Uterus (tissue), 3 donors: ENCODE measurements at regions not wholly inside any gene's neighbourhood (a gene's known extent, or its start where the extent isn't known, plus 50 kb on each side); places are given as distances from the start of the nearest gene placed in this dataset.
A peak's percentile ranks its signal among the peaks of the same experiment; 100 is the strongest.
"Not testable (repeated sequence)": the region's sequence is repeated elsewhere in the genome, so short reads cannot be mapped to it uniquely, and the experiment has no call there.

Source experiments
- DNase-seq, 2 donors: peaks; one replicate each; pipeline ENCODE4 v3.0.0-alpha.2; 2019 to 2020
- H3K27ac ChIP-seq, 2 donors: fragments of 200-600 bp; sonication (generic); 1 replicate in 1 of 2; 2 replicates in 1 of 2; pipeline ENCODE4 v1.5.1; 2016 to 2018
- H3K27me3 ChIP-seq, 2 donors: fragments of 200-600 bp; sonication (generic); one replicate each; pipeline ENCODE4 v1.5.1; 2018 to 2019; ENCODE audit warnings: control low read depth in 1 of 2
- H3K36me3 ChIP-seq, 2 donors: fragments of 200-600 bp; sonication (generic); one replicate each; pipeline ENCODE4 v1.5.1; 2019; ENCODE audit warnings: control low read depth in 1 of 2
- H3K4me1 ChIP-seq, 2 donors: fragments of 200-600 bp; sonication (generic); one replicate each; pipeline ENCODE4 v1.5.1; 2018 to 2019; ENCODE audit warnings: control low read depth in 1 of 2
- H3K4me3 ChIP-seq, 2 donors: fragments of 200-600 bp; sonication (generic); 1 replicate in 1 of 2; 2 replicates in 1 of 2; pipeline ENCODE4 v1.5.1; 2018 to 2019; ENCODE audit warnings: mild to moderate bottlenecking in 1 of 2
- H3K9me3 ChIP-seq, 2 donors: fragments of 200-600 bp; sonication (generic); one replicate each; pipeline ENCODE4 v1.5.1; 2019; ENCODE audit warnings: control low read depth in 1 of 2
- POLR2A ChIP-seq, 2 donors: fragments of 450-650 bp; IDR thresholded peaks; one replicate each; pipeline ENCODE4 v1.6.1; 2016; ENCODE audit warnings: antibody characterized with exemption in 2 of 2, mild to moderate bottlenecking in 1 of 2, moderate library complexity in 1 of 2
- intact Hi-C: fragments of 100-400 bp; cut with DNase I; formaldehyde crosslinking; loops from one replicate; pipeline ENCODE4 v1.15.1; 2023; ENCODE audit warnings: low total_unique reads
- TF ChIP-seq, protein P1 (sequence below), 4 experiments: fragments of 200-600 bp in 2 of 4; fragments of 450-650 bp in 2 of 4; sonication (generic) in 2 of 4; IDR thresholded peaks; one replicate each; pipeline ENCODE4 v1.5.1; 2016 to 2019; ENCODE audit warnings: antibody characterized with exemption in 4 of 4, mild to moderate bottlenecking in 2 of 4, moderate library complexity in 1 of 4
- donor health status: DM: yes; HTN: yes; CAD: no.

GRCh38 chr7:42650701-42651100 is 261.2 kb downstream of the C7orf25 start:
- DNase-seq, result no peak
- H3K4me3 ChIP-seq, result no peak overlapping the region
- H3K27ac ChIP-seq, result no peak overlapping the region
- no peak for TF ChIP-seq POLR2A (IDR thresholded peaks at IDR 0.05)
- TF ChIP-seq, protein P1, sequence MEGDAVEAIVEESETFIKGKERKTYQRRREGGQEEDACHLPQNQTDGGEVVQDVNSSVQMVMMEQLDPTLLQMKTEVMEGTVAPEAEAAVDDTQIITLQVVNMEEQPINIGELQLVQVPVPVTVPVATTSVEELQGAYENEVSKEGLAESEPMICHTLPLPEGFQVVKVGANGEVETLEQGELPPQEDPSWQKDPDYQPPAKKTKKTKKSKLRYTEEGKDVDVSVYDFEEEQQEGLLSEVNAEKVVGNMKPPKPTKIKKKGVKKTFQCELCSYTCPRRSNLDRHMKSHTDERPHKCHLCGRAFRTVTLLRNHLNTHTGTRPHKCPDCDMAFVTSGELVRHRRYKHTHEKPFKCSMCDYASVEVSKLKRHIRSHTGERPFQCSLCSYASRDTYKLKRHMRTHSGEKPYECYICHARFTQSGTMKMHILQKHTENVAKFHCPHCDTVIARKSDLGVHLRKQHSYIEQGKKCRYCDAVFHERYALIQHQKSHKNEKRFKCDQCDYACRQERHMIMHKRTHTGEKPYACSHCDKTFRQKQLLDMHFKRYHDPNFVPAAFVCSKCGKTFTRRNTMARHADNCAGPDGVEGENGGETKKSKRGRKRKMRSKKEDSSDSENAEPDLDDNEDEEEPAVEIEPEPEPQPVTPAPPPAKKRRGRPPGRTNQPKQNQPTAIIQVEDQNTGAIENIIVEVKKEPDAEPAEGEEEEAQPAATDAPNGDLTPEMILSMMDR (IDR thresholded peaks at IDR 0.05), result no peak
- no peaks in the 10 kb centered on the region for H3K27me3 ChIP-seq
- H3K9me3 ChIP-seq, result no peaks in the 10 kb centered on the region
- no peaks in the 10 kb centered on the region for H3K4me1 ChIP-seq
- intact Hi-C loops, result no loop called here
- H3K36me3 ChIP-seq, result no peaks in the 10 kb centered on the region

GRCh38 chr7:42650171-42650570 is 261.7 kb downstream of the C7orf25 start:
- no peak for DNase-seq
- Histone ChIP-seq H3K27ac (no peak overlapping the region), H3K9me3 (no peaks in the 10 kb centered on the region), H3K4me1 (no peaks in the 10 kb centered on the region), H3K4me3 (no peak overlapping the region), H3K27me3 (no peaks in the 10 kb centered on the region), H3K36me3 (no peaks in the 10 kb centered on the region)
- intact Hi-C loops, result no loop called here
- TF ChIP-seq, protein P1 (IDR thresholded peaks at IDR 0.05), result no peak
- no peak for TF ChIP-seq POLR2A (IDR thresholded peaks at IDR 0.05)

- Histone ChIP-seq H3K27ac (no peak overlapping the region), H3K4me1 (no peaks in the 10 kb centered on the region), H3K9me3 (no peaks in the 10 kb centered on the region), H3K4me3 (no peak overlapping the region), H3K36me3 (no peaks in the 10 kb centered on the region), H3K27me3 (no peaks in the 10 kb centered on the region)
- DNase-seq, result no peak
- TF ChIP-seq POLR2A (IDR thresholded peaks at IDR 0.05), result no peak
- TF ChIP-seq, protein P1 (IDR thresholded peaks at IDR 0.05), result peak in 1 of 4 experiments; percentile 5
- intact Hi-C loops, result no loop called here
Observed at GRCh38 chr7:42645906-42646305, 266.0 kb downstream of the C7orf25 start.

DNA sequence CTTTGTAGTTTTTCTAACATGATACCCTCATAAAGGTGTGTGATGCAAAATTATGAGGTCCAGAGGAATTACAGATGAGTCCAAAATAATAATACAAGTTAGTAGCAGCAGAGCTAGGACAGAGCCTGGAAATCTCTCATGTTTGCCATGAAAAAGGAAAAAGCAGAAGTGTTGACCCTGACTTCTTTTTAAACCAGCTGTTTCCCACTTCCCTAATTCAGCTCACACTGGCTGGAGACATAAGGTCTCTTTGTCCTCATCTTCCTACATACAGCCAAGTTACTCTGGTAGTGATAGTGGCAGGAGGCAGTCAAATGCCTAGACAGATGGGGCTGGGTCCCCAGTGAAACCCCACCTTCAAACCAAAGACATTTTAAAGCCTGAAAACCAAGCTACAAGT is 269.2 kb downstream of the C7orf25 start:
- Histone ChIP-seq H3K27me3 (no peaks in the 10 kb centered on the region), H3K4me1 (no peaks in the 10 kb centered on the region), H3K27ac (no peak overlapping the region), H3K4me3 (no peak overlapping the region), H3K9me3 (no peaks in the 10 kb centered on the region), H3K36me3 (no peaks in the 10 kb centered on the region)
- TF ChIP-seq, protein P1 (IDR thresholded peaks at IDR 0.05), result no peak
- TF ChIP-seq POLR2A (IDR thresholded peaks at IDR 0.05), result no peak
- intact Hi-C loops, result no loop called here
- DNase-seq, result no peak

- no peak for TF ChIP-seq POLR2A (IDR thresholded peaks at IDR 0.05)
- TF ChIP-seq, protein P1 (IDR thresholded peaks at IDR 0.05), result no peak
Observed at GRCh38 chr7:42639930-42640329, 271.9 kb downstream of the C7orf25 start.

DNA sequence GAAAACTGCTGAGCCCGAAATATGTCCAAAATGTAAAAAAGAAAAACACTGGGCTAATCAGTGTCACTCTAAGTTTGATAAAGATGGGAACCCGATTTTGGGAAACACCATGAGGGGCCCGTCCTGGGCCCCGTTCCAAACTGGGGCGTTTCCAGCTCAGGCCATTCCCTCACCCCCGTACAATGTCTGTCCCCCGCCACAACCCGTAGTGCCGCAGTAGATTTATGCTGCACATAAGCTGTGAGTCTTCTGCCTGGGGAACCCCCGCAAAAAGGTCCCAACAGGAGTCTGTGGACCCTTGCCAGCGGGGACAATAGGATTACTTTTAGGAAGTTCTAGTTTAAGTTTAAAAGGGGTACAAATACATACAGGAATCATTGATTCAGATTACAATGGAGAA is 275.5 kb downstream of the C7orf25 start:
- H3K27ac ChIP-seq, H3K36me3 ChIP-seq, DNase-seq, H3K4me3 ChIP-seq, intact Hi-C loops, H3K9me3 ChIP-seq, H3K4me1 ChIP-seq, H3K27me3 ChIP-seq: not testable (repeated sequence)

More at GRCh38 chr7:42639930-42640329, 271.9 kb downstream of the C7orf25 start:
- intact Hi-C loops, result no loop called here
- no peak overlapping the region for H3K4me3 ChIP-seq
- no peak overlapping the region for H3K27ac ChIP-seq
- no peaks in the 10 kb centered on the region for H3K27me3 ChIP-seq
- no peaks in the 10 kb centered on the region for H3K9me3 ChIP-seq
- no peak for DNase-seq
- no peaks in the 10 kb centered on the region for H3K36me3 ChIP-seq
- H3K4me1 ChIP-seq, result no peaks in the 10 kb centered on the region
